ENCODE measurements at regions not wholly inside any gene's neighbourhood (a gene's known extent, or its start where the extent isn't known, plus 50 kb on each side); places are given as distances from the start of the nearest gene placed in this dataset.

GRCh38 chr4:182066037-182066436 is 177.2 kb upstream of the TENM3 start:
- Histone ChIP-seq H3K36me3 (ENCODE audit: control insufficient read depth in 4 of 4, insufficient read depth in 4 of 4, low read length in 4 of 4) (no peaks in the 10 kb centered on the region), H3K4me1 (ENCODE audit: control insufficient read depth in 5 of 5, insufficient read depth in 5 of 5, low read length in 5 of 5) (no peaks in the 10 kb centered on the region), H3K9me3 (ENCODE audit: control insufficient read depth in 4 of 4, insufficient read depth in 3 of 4, low read length in 3 of 4) (no peaks in the 10 kb centered on the region), H3K27ac (ENCODE audit: low read depth in 1 of 2, low read length in 1 of 2) (no peak overlapping the region), H3K27me3 (ENCODE audit: control insufficient read depth in 3 of 3, insufficient read depth in 3 of 3, low read length in 2 of 3) (no peaks in the 10 kb centered on the region), H3K9ac (ENCODE audit: insufficient read depth in 1 of 2, low read length in 2 of 2) (no peak overlapping the region), H3K4me3 (no peak overlapping the region)
- no peak for ATAC-seq (ENCODE audit: insufficient read depth, low FRiP score)
- DNase-seq: no peak
- 90% methylated on average over 7 of the region's 7 CpGs for WGBS, 2 donors
- TF ChIP-seq CTCF (IDR thresholded peaks at IDR 0.05; ENCODE audit: control extremely low read depth, extremely low read depth): no peak

GRCh38 chr4:182067828-182068227 is 175.4 kb upstream of the TENM3 start:
- Histone ChIP-seq H3K4me3 (no peak overlapping the region), H3K27ac (ENCODE audit: low read depth in 1 of 2, low read length in 1 of 2) (no peak overlapping the region), H3K27me3 (ENCODE audit: control insufficient read depth in 3 of 3, insufficient read depth in 3 of 3, low read length in 2 of 3) (no peaks in the 10 kb centered on the region), H3K9ac (ENCODE audit: insufficient read depth in 1 of 2, low read length in 2 of 2) (no peak overlapping the region), H3K4me1 (ENCODE audit: control insufficient read depth in 5 of 5, insufficient read depth in 5 of 5, low read length in 5 of 5) (no peaks in the 10 kb centered on the region), H3K36me3 (ENCODE audit: control insufficient read depth in 4 of 4, insufficient read depth in 4 of 4, low read length in 4 of 4) (no peaks in the 10 kb centered on the region), H3K9me3 (ENCODE audit: control insufficient read depth in 4 of 4, insufficient read depth in 3 of 4, low read length in 3 of 4) (no peaks in the 10 kb centered on the region)
- no peak for TF ChIP-seq CTCF (IDR thresholded peaks at IDR 0.05; ENCODE audit: control extremely low read depth, extremely low read depth)
- DNase-seq (no peak), ATAC-seq (ENCODE audit: insufficient read depth, low FRiP score) (no peak)
- WGBS, 2 donors: 73 to 83% methylated on average over 5 of the region's 5 CpGs

- Histone ChIP-seq H3K4me3 (no peak overlapping the region), H3K4me1 (ENCODE audit: control insufficient read depth in 5 of 5, insufficient read depth in 5 of 5, low read length in 5 of 5) (no peaks in the 10 kb centered on the region), H3K9ac (ENCODE audit: insufficient read depth in 1 of 2, low read length in 2 of 2) (no peak overlapping the region)
Observed at GRCh38 chr4:182068920-182069319, 174.3 kb upstream of the TENM3 start.

More at GRCh38 chr4:182068920-182069319, 174.3 kb upstream of the TENM3 start:
- Histone ChIP-seq H3K9me3 (ENCODE audit: control insufficient read depth in 4 of 4, insufficient read depth in 3 of 4, low read length in 3 of 4) (peaks cover 0 to 5% (median 0%) of the 10 kb centered on the region in 4 donors), H3K27me3 (ENCODE audit: control insufficient read depth in 3 of 3, insufficient read depth in 3 of 3, low read length in 2 of 3) (no peaks in the 10 kb centered on the region), H3K36me3 (ENCODE audit: control insufficient read depth in 4 of 4, insufficient read depth in 4 of 4, low read length in 4 of 4) (no peaks in the 10 kb centered on the region), H3K27ac (ENCODE audit: low read depth in 1 of 2, low read length in 1 of 2) (no peak overlapping the region)
- no peak for DNase-seq
- no peak for ATAC-seq (ENCODE audit: insufficient read depth, low FRiP score)
- TF ChIP-seq CTCF (IDR thresholded peaks at IDR 0.05; ENCODE audit: control extremely low read depth, extremely low read depth): no peak
